ENCODE measurements at regions not wholly inside any gene's neighbourhood (a gene's known extent, or its start where the extent isn't known, plus 50 kb on each side); places are given as distances from the start of the nearest gene placed in this dataset.

- Histone ChIP-seq H3K4me1 (no peaks in the 10 kb centered on the region), H3K36me3 (no peaks in the 10 kb centered on the region), H3K4me3 (no peak overlapping the region), H3K27ac (no peak overlapping the region), H3K9me3 (no peaks in the 10 kb centered on the region), H3K27me3 (no peaks in the 10 kb centered on the region)
- in situ Hi-C loops (cut with MboI; ENCODE audit: low pct_ligation_motif_present in 1 of 4, low pct_unique_long_range_greater_than_20kb in 1 of 4, low sequenced_read_pairs in 3 of 4) (no loop called here), intact Hi-C loops (cut with DNase I; ENCODE audit: low total_unique reads) (no loop called here)
- TF ChIP-seq CTCF (IDR thresholded peaks at IDR 0.05) (no peak), POLR2A (IDR thresholded peaks at IDR 0.05) (no peak), POLR2AphosphoS5 (IDR thresholded peaks at IDR 0.05) (no peak), EP300 (IDR thresholded peaks at IDR 0.05; ENCODE audit: low read depth) (no peak)
- 85 to 100% methylated on average over 3 to 5 of the region's 5 CpGs for WGBS, 2 donors (ENCODE audit: low coverage in 1 of 2)
- DNase-seq, result no peak
These were observed 105.0 kb upstream of the NPY start for GRCh38 chr7:24178811-24179570.

- no peak overlapping the region for H3K4me3 ChIP-seq
- H3K4me1 ChIP-seq, result no peaks in the 10 kb centered on the region
- no peaks in the 10 kb centered on the region for H3K36me3 ChIP-seq
- whole genome bisulfite sequencing, 2 donors (ENCODE audit: low coverage in 1 of 2), result 61 to 81% methylated on average over 3 of the region's 3 CpGs
- TF ChIP-seq POLR2A (IDR thresholded peaks at IDR 0.05), result no peak
- no peak for TF ChIP-seq POLR2AphosphoS5 (IDR thresholded peaks at IDR 0.05)
- TF ChIP-seq EP300 (IDR thresholded peaks at IDR 0.05; ENCODE audit: low read depth), result no peak
- TF ChIP-seq CTCF (IDR thresholded peaks at IDR 0.05), result no peak
- intact Hi-C loops (cut with DNase I; ENCODE audit: low total_unique reads), result no loop called here
- no peak for DNase-seq
- H3K27ac ChIP-seq, result no peak overlapping the region
- no peaks in the 10 kb centered on the region for H3K27me3 ChIP-seq
- in situ Hi-C loops (cut with MboI; ENCODE audit: low pct_ligation_motif_present in 1 of 4, low pct_unique_long_range_greater_than_20kb in 1 of 4, low sequenced_read_pairs in 3 of 4), result no loop called here
- H3K9me3 ChIP-seq, result no peaks in the 10 kb centered on the region
These were observed 92.6 kb upstream of the NPY start for GRCh38 chr7:24191362-24191761.

- in situ Hi-C loops (cut with MboI; ENCODE audit: low pct_ligation_motif_present in 1 of 4, low pct_unique_long_range_greater_than_20kb in 1 of 4, low sequenced_read_pairs in 3 of 4) (no loop called here), intact Hi-C loops (cut with DNase I; ENCODE audit: low total_unique reads) (no loop called here)
- Histone ChIP-seq H3K4me1 (no peaks in the 10 kb centered on the region), H3K4me3 (no peak overlapping the region), H3K27me3 (no peaks in the 10 kb centered on the region), H3K36me3 (no peaks in the 10 kb centered on the region), H3K27ac (no peak overlapping the region), H3K9me3 (no peaks in the 10 kb centered on the region)
- TF ChIP-seq CTCF (IDR thresholded peaks at IDR 0.05) (no peak), POLR2A (IDR thresholded peaks at IDR 0.05) (no peak), POLR2AphosphoS5 (IDR thresholded peaks at IDR 0.05) (no peak), EP300 (IDR thresholded peaks at IDR 0.05; ENCODE audit: low read depth) (no peak)
- WGBS, 2 donors (ENCODE audit: low coverage in 1 of 2), result 36 to 37% methylated on average over 2 of the region's 2 CpGs
- no peak for DNase-seq
These were observed 91.9 kb upstream of the NPY start for GRCh38 chr7:24192053-24192452.

- 52 to 65% methylated on average over 3 to 4 of the region's 4 CpGs for WGBS, 2 donors (ENCODE audit: low coverage in 1 of 2)
- no peaks in the 10 kb centered on the region for H3K4me1 ChIP-seq
- in situ Hi-C loops (cut with MboI; ENCODE audit: low pct_ligation_motif_present in 1 of 4, low pct_unique_long_range_greater_than_20kb in 1 of 4, low sequenced_read_pairs in 3 of 4), result no loop called here
These were observed 91.3 kb upstream of the NPY start for GRCh38 chr7:24192691-24193090.

More at GRCh38 chr7:24192691-24193090, 91.3 kb upstream of the NPY start:
- DNase-seq, result no peak
- H3K27me3 ChIP-seq, result no peaks in the 10 kb centered on the region
- intact Hi-C loops (cut with DNase I; ENCODE audit: low total_unique reads), result no loop called here
- no peaks in the 10 kb centered on the region for H3K9me3 ChIP-seq
- H3K36me3 ChIP-seq, result no peaks in the 10 kb centered on the region
- no peak overlapping the region for H3K4me3 ChIP-seq
- TF ChIP-seq POLR2AphosphoS5 (IDR thresholded peaks at IDR 0.05) (no peak), POLR2A (IDR thresholded peaks at IDR 0.05) (no peak), EP300 (IDR thresholded peaks at IDR 0.05; ENCODE audit: low read depth) (no peak), CTCF (IDR thresholded peaks at IDR 0.05) (no peak)
- no peak overlapping the region for H3K27ac ChIP-seq

Measured in transverse colon (tissue), 4 donors.